ENCODE measurements at regions not wholly inside any gene's neighbourhood (a gene's known extent, or its start where the extent isn't known, plus 50 kb on each side); places are given as distances from the start of the nearest gene placed in this dataset.

DNA sequence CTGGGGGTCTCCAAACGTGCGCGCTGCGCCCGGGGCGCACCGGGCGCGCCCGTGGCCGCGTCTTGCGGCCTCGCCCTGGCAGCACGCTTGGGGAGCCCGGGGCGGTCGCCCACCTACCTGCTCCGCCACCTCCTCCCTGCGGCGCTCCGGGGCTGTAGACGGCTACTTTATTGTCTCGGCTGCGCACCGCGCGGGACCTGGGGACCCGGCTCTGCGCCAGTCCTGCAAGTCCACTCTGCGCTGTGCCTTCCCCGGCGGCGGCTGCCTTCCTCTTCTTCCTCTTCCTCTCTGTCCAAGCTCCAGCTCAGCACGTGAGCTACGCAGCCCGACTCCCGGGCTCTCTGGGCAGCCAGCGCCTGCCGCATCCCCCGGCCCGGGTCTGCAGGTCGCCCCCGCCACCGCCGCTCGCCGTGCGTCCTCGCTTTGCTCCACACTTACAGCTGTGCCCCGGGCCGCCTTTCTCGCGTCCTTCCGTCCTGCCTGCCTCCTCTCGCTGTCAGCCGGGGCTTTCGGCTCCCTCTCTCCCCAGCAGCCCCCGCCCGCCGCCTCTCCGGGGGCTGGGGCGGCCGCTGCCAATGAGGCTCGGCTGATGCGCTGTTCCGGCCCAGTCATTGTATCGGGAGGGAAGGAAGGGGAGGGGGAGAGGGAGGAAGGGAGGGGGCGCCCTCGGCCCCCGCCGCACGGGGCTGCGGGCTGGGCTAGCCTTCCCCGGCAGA is 156.4 kb upstream of the FRMD4B start:
- Mint-ChIP-seq H3K4me3 (no peak overlapping the region), H3K36me3 (ENCODE audit: insufficient read depth) (no peaks in the 10 kb centered on the region), H3K4me1 (ENCODE audit: low read depth) (peaks cover 2% of the 10 kb centered on the region), H3K27me3 (ENCODE audit: low read depth) (peaks cover 23% of the 10 kb centered on the region), H3K9me3 (no peaks in the 10 kb centered on the region)
- DNase-seq (no peak), ATAC-seq (peak in 1 of 2 donors; percentile 27)

GRCh38 chr3:69541711-69542088 is 155.8 kb upstream of the FRMD4B start:
- Mint-ChIP-seq H3K4me1 (ENCODE audit: low read depth) (peaks cover 2% of the 10 kb centered on the region), H3K4me3 (no peak overlapping the region), H3K36me3 (ENCODE audit: insufficient read depth) (no peaks in the 10 kb centered on the region), H3K27me3 (ENCODE audit: low read depth) (peaks cover 21% of the 10 kb centered on the region), H3K9me3 (no peaks in the 10 kb centered on the region)
- no peak for DNase-seq
- no peak for ATAC-seq

DNA sequence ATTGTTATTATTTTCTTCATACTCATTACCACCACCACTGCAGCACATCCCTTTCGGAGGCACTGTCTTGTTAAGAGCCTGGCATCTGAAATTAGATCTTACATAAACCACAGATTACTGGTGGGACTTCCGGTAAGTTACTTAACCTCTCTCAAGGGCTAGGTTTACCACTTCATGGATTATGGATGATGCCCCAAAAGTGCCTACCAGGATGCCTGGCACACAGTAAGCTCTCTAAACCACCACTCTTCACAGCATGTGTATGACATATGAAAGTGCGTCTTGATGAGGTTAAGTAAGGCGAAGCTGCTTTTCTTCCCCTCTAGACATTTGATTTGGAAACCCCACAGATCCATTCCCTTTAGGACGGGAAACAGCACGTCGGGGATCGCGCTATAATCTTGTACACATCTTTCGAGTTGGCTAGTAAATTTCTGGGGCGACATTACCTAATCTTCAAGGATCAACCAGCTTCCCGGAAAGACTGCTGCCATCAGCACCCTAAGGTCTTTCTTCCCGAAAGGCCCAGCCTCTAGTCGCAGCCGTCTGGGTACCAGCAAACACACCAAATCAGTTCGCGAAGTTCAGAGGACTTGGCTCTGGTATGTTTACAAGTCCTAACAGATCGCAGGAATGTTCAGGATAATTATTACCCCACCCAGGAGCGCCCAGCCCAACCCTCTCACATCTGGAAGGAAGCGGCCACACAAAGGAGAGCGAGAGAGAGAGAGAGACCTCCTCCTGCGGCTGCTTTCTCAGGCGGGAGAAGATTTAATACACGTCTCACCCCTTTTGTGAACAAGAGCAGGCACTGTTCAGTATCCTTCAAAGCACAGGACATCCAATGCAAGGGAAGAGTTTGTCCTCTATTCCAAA is 155.1 kb upstream of the FRMD4B start:
- ATAC-seq (no peak), DNase-seq (no peak)
- peaks cover 19% of the 10 kb centered on the region for H3K27me3 Mint-ChIP-seq (ENCODE audit: low read depth)
- no peak overlapping the region for H3K4me3 Mint-ChIP-seq
- no peaks in the 10 kb centered on the region for H3K36me3 Mint-ChIP-seq (ENCODE audit: insufficient read depth)
- H3K4me1 Mint-ChIP-seq (ENCODE audit: low read depth): peaks cover 2% of the 10 kb centered on the region
- H3K9me3 Mint-ChIP-seq: no peaks in the 10 kb centered on the region

DNA sequence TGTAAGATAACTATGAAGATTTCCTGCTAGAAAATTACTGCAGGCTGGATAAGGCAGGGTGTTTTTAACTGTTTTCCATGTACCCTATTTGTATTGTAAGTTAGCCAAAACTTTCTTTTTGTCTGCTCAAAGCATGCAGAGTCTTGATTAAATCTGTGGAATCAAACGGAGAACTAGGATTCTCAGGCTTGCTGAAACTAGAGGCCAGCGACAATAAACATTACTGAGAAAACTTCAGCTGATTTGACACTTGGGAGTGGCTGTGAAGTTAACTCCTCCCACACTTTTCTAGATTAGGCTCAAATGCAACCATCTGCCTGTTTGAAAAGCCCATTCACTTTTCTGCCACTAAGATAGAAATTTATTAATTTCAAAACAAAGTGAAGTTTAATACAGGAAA is 153.2 kb upstream of the FRMD4B start:
- H3K9me3 Mint-ChIP-seq: no peaks in the 10 kb centered on the region
- H3K27me3 Mint-ChIP-seq (ENCODE audit: low read depth): peaks cover 19% of the 10 kb centered on the region
- no peaks in the 10 kb centered on the region for H3K36me3 Mint-ChIP-seq (ENCODE audit: insufficient read depth)
- H3K4me3 Mint-ChIP-seq: no peak overlapping the region
- peaks cover 2% of the 10 kb centered on the region for H3K4me1 Mint-ChIP-seq (ENCODE audit: low read depth)
- no peak for DNase-seq
- no peak for ATAC-seq

DNA sequence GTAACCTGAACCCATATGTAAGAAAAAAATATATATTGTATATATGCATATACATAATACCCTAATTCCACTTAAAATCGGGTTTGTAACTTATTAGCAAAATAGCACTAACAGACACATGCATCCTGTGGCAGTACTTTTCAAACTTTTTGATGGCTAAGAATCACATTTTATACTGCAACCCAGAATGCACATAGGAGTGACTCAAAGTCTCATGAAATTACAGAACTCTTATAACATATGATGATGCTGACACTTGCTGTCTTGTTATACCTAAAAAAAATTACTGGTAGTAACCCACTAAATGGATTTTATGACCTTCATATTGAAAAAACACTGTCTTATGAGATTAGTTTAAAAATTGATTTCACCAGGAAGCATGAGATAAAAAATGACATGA is 152.4 kb upstream of the FRMD4B start:
- H3K36me3 Mint-ChIP-seq (ENCODE audit: insufficient read depth): no peaks in the 10 kb centered on the region
- ATAC-seq: no peak
- H3K27me3 Mint-ChIP-seq (ENCODE audit: low read depth): peaks cover 14% of the 10 kb centered on the region
- no peaks in the 10 kb centered on the region for H3K9me3 Mint-ChIP-seq
- peaks cover 2% of the 10 kb centered on the region for H3K4me1 Mint-ChIP-seq (ENCODE audit: low read depth)
- DNase-seq: no peak
- no peak overlapping the region for H3K4me3 Mint-ChIP-seq

- no peak for DNase-seq
- Mint-ChIP-seq H3K9me3 (no peaks in the 10 kb centered on the region), H3K27me3 (ENCODE audit: low read depth) (peaks cover 5% of the 10 kb centered on the region), H3K4me3 (no peak overlapping the region), H3K36me3 (ENCODE audit: insufficient read depth) (no peaks in the 10 kb centered on the region), H3K4me1 (ENCODE audit: low read depth) (peaks cover 2% of the 10 kb centered on the region)
- no peak for ATAC-seq
Observed at GRCh38 chr3:69536306-69537020, 150.6 kb upstream of the FRMD4B start.

- ATAC-seq (no peak), DNase-seq (no peak)
- H3K27me3 Mint-ChIP-seq (ENCODE audit: low read depth): no peaks in the 10 kb centered on the region
- H3K36me3 Mint-ChIP-seq (ENCODE audit: insufficient read depth): no peaks in the 10 kb centered on the region
- no peak overlapping the region for H3K4me3 Mint-ChIP-seq
- no peaks in the 10 kb centered on the region for H3K4me1 Mint-ChIP-seq (ENCODE audit: low read depth)
- no peaks in the 10 kb centered on the region for H3K9me3 Mint-ChIP-seq
Observed at GRCh38 chr3:69535613-69536012, 149.7 kb upstream of the FRMD4B start.

- Mint-ChIP-seq H3K27me3 (ENCODE audit: low read depth) (peaks cover 8% of the 10 kb centered on the region), H3K4me1 (ENCODE audit: low read depth) (no peaks in the 10 kb centered on the region), H3K9me3 (no peaks in the 10 kb centered on the region), H3K36me3 (ENCODE audit: insufficient read depth) (no peaks in the 10 kb centered on the region), H3K4me3 (no peak overlapping the region)
- ATAC-seq: no peak
- no peak for DNase-seq
Observed at GRCh38 chr3:69532547-69533224, 146.8 kb upstream of the FRMD4B start.

GRCh38 chr3:69531576-69532546 is 146.0 kb upstream of the FRMD4B start:
- Mint-ChIP-seq H3K9me3 (no peaks in the 10 kb centered on the region), H3K36me3 (ENCODE audit: insufficient read depth) (no peaks in the 10 kb centered on the region), H3K27me3 (ENCODE audit: low read depth) (peaks cover 8% of the 10 kb centered on the region), H3K4me3 (no peak overlapping the region), H3K4me1 (ENCODE audit: low read depth) (no peaks in the 10 kb centered on the region)
- DNase-seq (no peak), ATAC-seq (no peak)

- H3K27me3 Mint-ChIP-seq (ENCODE audit: low read depth): peaks cover 8% of the 10 kb centered on the region
- no peaks in the 10 kb centered on the region for H3K36me3 Mint-ChIP-seq (ENCODE audit: insufficient read depth)
- H3K9me3 Mint-ChIP-seq: no peaks in the 10 kb centered on the region
- H3K4me3 Mint-ChIP-seq: no peak overlapping the region
- ATAC-seq (no peak), DNase-seq (no peak)
- H3K4me1 Mint-ChIP-seq (ENCODE audit: low read depth): no peaks in the 10 kb centered on the region
Observed at GRCh38 chr3:69530554-69530953, 144.7 kb upstream of the FRMD4B start.

- DNase-seq (no peak), ATAC-seq (no peak)
- no peak overlapping the region for H3K4me3 Mint-ChIP-seq
- H3K27me3 Mint-ChIP-seq (ENCODE audit: low read depth): peaks cover 8% of the 10 kb centered on the region
- no peaks in the 10 kb centered on the region for H3K9me3 Mint-ChIP-seq
- H3K36me3 Mint-ChIP-seq (ENCODE audit: insufficient read depth): no peaks in the 10 kb centered on the region
- H3K4me1 Mint-ChIP-seq (ENCODE audit: low read depth): no peaks in the 10 kb centered on the region
Observed at GRCh38 chr3:69527498-69527897, 141.6 kb upstream of the FRMD4B start.

DNA sequence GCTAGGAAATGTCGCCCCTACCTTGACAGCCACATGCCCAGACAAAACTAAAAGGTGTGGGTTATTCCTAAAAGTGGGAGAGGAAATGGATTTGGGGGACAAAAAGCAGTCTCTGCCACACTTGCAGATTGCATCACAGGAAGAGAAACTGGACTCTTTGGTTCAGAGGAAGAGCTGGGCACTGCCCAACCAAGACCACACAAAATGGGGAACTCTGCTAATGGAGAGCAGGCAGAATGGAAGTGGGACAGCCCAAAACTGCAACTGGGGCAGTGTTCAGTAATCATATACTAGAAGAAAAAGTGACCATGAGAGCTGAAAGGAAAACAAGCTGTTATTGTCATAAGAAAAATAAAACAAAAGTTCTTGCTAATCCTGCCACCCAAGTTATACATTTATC is 138.9 kb upstream of the FRMD4B start:
- DNase-seq (no peak), ATAC-seq (no peak)
- Mint-ChIP-seq H3K36me3 (ENCODE audit: insufficient read depth) (no peaks in the 10 kb centered on the region), H3K4me1 (ENCODE audit: low read depth) (no peaks in the 10 kb centered on the region), H3K9me3 (no peaks in the 10 kb centered on the region), H3K27me3 (ENCODE audit: low read depth) (peaks cover 8% of the 10 kb centered on the region), H3K4me3 (no peak overlapping the region)

GRCh38 chr3:69521286-69521685 is 135.4 kb upstream of the FRMD4B start:
- H3K4me3 Mint-ChIP-seq: no peak overlapping the region
- no peaks in the 10 kb centered on the region for H3K4me1 Mint-ChIP-seq (ENCODE audit: low read depth)
- H3K27me3 Mint-ChIP-seq (ENCODE audit: low read depth): no peaks in the 10 kb centered on the region
- ATAC-seq (no peak), DNase-seq (no peak)
- no peaks in the 10 kb centered on the region for H3K36me3 Mint-ChIP-seq (ENCODE audit: insufficient read depth)
- H3K9me3 Mint-ChIP-seq: no peaks in the 10 kb centered on the region

Data from activated T-cell treated with anti-CD3 and anti-CD28 coated beads, Interleukin-2, amount 50 U/mL, for 4 hours (primary cell).